Naive thymus-derived CD4-positive, alpha-beta T cell (primary cell): ENCODE measurements at regions not wholly inside any gene's neighbourhood (a gene's known extent, or its start where the extent isn't known, plus 50 kb on each side); places are given as distances from the start of the nearest gene placed in this dataset.

Experiments used
- ATAC-seq: fragments of 150-1000 bp; cut with Tn5 transposase; 2 replicates; pipeline ENCODE4 v1.10.0; 2021; ENCODE audit warnings: mild to moderate bottlenecking, moderate library complexity
- CTCF ChIA-PET: fragments of 350-600 bp; sonication (Branson Sonifier 250); formaldehyde crosslinking; loops from one replicate; lab custom pipeline; 2021; ENCODE audit warnings: antibody characterized with exemption; lab: Charles Lee
- POLR2A ChIA-PET: fragments of 350-600 bp; sonication (Branson Sonifier 250); formaldehyde crosslinking; loops from one replicate; lab custom pipeline; 2021; ENCODE audit warnings: antibody characterized with exemption, inconsistent platforms; lab: Charles Lee
- DNase-seq, 9 donors: peaks; one replicate each; pipeline versions ENCODE4 v3.0.0 to v3.0.0-alpha.2; 2020 to 2022; ENCODE audit warnings: mixed read lengths in 1 of 9
- H3K27ac ChIP-seq: one replicate; pipeline ENCODE4 v1.7.0; 2013; ENCODE audit warnings: mild to moderate bottlenecking, low read depth, low read length, moderate library complexity
- H3K27me3 ChIP-seq, 2 donors: one replicate each; pipeline ENCODE4 v1.7.0; 2013; ENCODE audit warnings: low read length in 2 of 2, mild to moderate bottlenecking in 2 of 2, moderate library complexity in 2 of 2; ENCODE audit not compliant: control insufficient read depth in 2 of 2, insufficient read depth in 2 of 2
- H3K36me3 ChIP-seq, 3 experiments: 1 replicate in 2 of 3; 2 replicates in 1 of 3; pipeline ENCODE4 v1.7.0; 2013; ENCODE audit warnings: low read length in 3 of 3, mild to moderate bottlenecking in 3 of 3, moderate library complexity in 1 of 3; ENCODE audit not compliant: insufficient read depth in 3 of 3, control insufficient read depth in 2 of 3
- H3K4me1 ChIP-seq, 2 donors: one replicate each; pipeline ENCODE4 v1.7.0; 2013; ENCODE audit warnings: low read length in 2 of 2, mild to moderate bottlenecking in 2 of 2, moderate library complexity in 1 of 2; ENCODE audit not compliant: control insufficient read depth in 2 of 2, insufficient read depth in 2 of 2
- H3K4me3 ChIP-seq: 2 replicates; pipeline ENCODE4 v1.7.0; 2013; ENCODE audit warnings: mild to moderate bottlenecking, low read length
- H3K9me3 ChIP-seq, 3 experiments: 1 replicate in 2 of 3; 2 replicates in 1 of 3; pipeline ENCODE4 v1.7.0; 2013; ENCODE audit warnings: low read length in 3 of 3; ENCODE audit not compliant: control insufficient read depth in 2 of 3
- H3K27ac Mint-ChIP-seq, 9 donors: one replicate each; pipeline ENCODE4 v1.8.0; 2020 to 2022; ENCODE audit warnings: mixed read lengths in 9 of 9, mild to moderate bottlenecking in 8 of 9, moderate library complexity in 5 of 9, inconsistent platforms in 2 of 9
- H3K27me3 Mint-ChIP-seq, 5 donors: one replicate each; pipeline ENCODE4 v1.8.0; 2021 to 2022; ENCODE audit warnings: mixed read lengths in 5 of 5, mild to moderate bottlenecking in 1 of 5
- H3K36me3 Mint-ChIP-seq, 5 donors: one replicate each; pipeline ENCODE4 v1.8.0; 2020 to 2022; ENCODE audit warnings: mixed read lengths in 5 of 5, mild to moderate bottlenecking in 3 of 5, inconsistent platforms in 1 of 5
- H3K4me1 Mint-ChIP-seq, 7 donors: one replicate each; pipeline ENCODE4 v1.8.0; 2020 to 2022; ENCODE audit warnings: mixed read lengths in 7 of 7, mild to moderate bottlenecking in 3 of 7, inconsistent platforms in 1 of 7
- H3K4me3 Mint-ChIP-seq, 10 donors: one replicate each; pipeline ENCODE4 v1.8.0; 2020 to 2022; ENCODE audit warnings: mild to moderate bottlenecking in 10 of 10, mixed read lengths in 10 of 10, moderate library complexity in 6 of 10, inconsistent platforms in 2 of 10
- H3K9me3 Mint-ChIP-seq, 11 donors: one replicate each; pipeline ENCODE4 v1.8.0; 2020 to 2022; ENCODE audit warnings: mixed read lengths in 11 of 11, mild to moderate bottlenecking in 4 of 11, inconsistent platforms in 1 of 11, moderate library complexity in 1 of 11
- intact Hi-C, 2 donors: fragments of 100-400 bp; cut with micrococcal nuclease; formaldehyde crosslinking; loops; one replicate each; pipeline ENCODE4 v1.15.1; 2023

DNA sequence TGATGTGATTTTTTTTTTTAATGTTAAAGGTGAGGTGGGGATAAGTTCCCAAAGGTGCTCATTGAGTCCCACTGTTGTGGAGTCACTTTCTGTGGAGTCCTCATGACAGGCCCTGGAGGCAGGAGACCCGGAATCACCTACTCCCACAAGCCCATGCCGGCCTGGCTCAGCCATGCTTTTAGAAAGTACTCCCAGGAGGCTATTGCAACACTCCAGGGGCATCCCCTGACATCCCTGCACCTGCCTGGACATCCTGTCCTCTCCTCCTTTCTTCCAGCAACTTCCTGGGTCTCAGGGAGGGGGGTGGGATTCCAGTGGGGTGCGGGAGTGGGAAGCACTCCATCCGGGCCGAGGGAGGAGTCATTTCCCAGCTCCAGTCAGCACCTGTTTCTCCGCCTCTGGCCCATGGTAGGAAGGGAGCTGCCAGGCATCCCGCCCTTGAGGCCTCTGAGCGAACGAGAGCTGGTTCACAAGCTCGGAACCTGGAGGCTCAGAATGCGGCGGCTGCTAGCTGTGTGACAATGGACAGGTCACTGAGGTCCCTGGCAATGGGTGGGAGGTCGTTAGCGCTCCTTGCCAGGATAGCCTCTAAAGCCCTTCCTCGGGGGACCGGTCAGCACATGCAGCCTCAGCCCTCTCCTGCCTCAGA lies 163.9 kb upstream of the ID2 start:
- Histone ChIP-seq H3K4me1 (peaks cover 12 to 65% of the 10 kb centered on the region in 2 donors), H3K9me3 (peaks cover 0 to 8% (median 0%) of the 10 kb centered on the region in 3 experiments), H3K27me3 (no peaks in the 10 kb centered on the region), H3K36me3 (no peaks in the 10 kb centered on the region), H3K4me3 (no peak overlapping the region), H3K27ac (no peak overlapping the region)
- no peaks in the 10 kb centered on the region for H3K27me3 Mint-ChIP-seq
- peaks cover 0 to 33% (median 5%) of the 10 kb centered on the region in 5 donors for H3K36me3 Mint-ChIP-seq
- ChIA-PET POLR2A (no interaction called here), CTCF (no interaction called here)
- H3K4me1 Mint-ChIP-seq = peaks cover 22 to 79% (median 27%) of the 10 kb centered on the region in 7 donors
- DNase-seq = no peak
- H3K27ac Mint-ChIP-seq = no peak overlapping the region
- H3K9me3 Mint-ChIP-seq = peaks cover 4 to 16% (median 8%) of the 10 kb centered on the region in 11 donors
- intact Hi-C loops = loop anchor here in 1 of 2 donors (5.0 kb wide), 2 partner anchors 46 to 61 kb away; no protein-coding TSS in a partner anchor
- no peak overlapping the region for H3K4me3 Mint-ChIP-seq
- no peak for ATAC-seq

DNA sequence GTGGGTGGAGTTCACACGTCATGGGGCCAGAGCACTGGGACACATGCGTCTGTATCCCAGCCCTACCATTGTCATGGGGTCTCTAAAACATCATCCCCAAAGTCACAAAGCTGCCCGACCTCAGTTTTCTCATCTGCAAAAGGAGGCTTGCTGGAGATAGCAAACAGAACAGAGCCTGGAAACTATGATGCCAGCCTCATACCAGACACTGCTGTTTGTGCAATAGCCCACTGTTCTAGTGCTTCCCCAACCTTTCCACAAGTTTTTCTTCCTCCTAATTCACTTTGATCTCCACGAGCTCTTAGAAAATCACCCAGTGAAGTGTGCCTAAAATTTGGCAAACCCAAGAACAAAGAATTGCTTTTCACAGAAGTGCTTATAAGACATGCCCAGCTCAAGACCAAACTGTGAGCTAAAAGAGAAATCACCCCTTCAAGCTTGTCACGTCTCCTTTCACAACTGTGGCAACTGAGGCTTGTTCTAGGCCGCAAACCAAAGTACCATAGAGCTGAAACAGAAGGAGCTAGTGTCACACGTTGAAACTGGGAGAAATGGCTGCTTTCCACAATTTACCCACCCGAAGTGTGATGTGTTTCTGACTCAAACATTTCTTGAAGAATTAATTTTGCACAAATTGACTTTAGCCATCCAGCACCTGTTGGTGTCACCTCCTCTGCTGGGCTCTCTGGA lies 162.7 kb upstream of the ID2 start:
- H3K4me1 Mint-ChIP-seq = peaks cover 25 to 81% (median 30%) of the 10 kb centered on the region in 7 donors
- Histone ChIP-seq H3K9me3 (peaks cover 0 to 2% (median 0%) of the 10 kb centered on the region in 3 experiments), H3K4me1 (peaks cover 15 to 77% of the 10 kb centered on the region in 2 donors), H3K36me3 (no peaks in the 10 kb centered on the region), H3K4me3 (no peak overlapping the region), H3K27ac (no peak overlapping the region), H3K27me3 (no peaks in the 10 kb centered on the region)
- DNase-seq = no peak
- peaks cover 0 to 11% (median 4%) of the 10 kb centered on the region in 11 donors for H3K9me3 Mint-ChIP-seq
- H3K27ac Mint-ChIP-seq = no peak overlapping the region
- intact Hi-C loops = loop anchor here in 1 of 2 donors (5.0 kb wide), 2 partner anchors 47 to 62 kb away; no protein-coding TSS in a partner anchor
- H3K36me3 Mint-ChIP-seq = peaks cover 0 to 26% (median 0%) of the 10 kb centered on the region in 5 donors
- POLR2A ChIA-PET = interaction anchor here (0.6 kb wide), 1 partner anchor 957 kb away, joined by 3 read pairs; no protein-coding TSS in a partner anchor
- no peaks in the 10 kb centered on the region for H3K27me3 Mint-ChIP-seq
- no peak for ATAC-seq
- H3K4me3 Mint-ChIP-seq = peak overlapping the region in 1 of 10 donors; percentile 17
- CTCF ChIA-PET = no interaction called here

DNA sequence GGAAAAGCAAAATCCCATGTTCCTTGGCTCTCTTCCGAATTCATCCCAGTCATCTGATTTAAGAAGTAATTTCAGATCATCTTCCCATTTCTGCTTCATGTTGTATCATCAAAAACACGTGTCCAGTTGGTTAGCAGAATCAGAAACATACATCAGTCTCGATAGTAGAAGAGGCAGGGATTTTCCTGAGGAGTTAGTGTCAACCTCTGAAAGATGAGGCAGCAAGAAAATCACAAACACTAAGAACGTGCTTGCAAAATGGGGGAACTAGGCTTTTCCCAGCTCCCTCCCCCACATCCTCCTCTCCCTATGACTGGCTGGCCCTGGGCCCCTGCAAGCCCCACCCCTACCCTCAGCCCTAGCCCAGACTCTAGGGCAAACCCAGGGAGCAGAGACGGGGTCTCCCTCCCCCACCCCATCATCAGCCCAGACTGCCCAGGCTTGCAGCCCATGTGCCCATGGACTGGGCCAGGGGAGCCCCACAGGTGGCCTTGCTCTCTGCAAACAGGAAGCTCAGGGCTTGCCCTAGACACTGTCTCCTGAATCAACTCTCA lies 161.0 kb upstream of the ID2 start:
- POLR2A ChIA-PET = no interaction called here

GRCh38 chr2:8522687-8523086 lies 159.2 kb upstream of the ID2 start:
- Histone ChIP-seq H3K27ac (no peak overlapping the region), H3K9me3 (no peaks in the 10 kb centered on the region), H3K36me3 (no peaks in the 10 kb centered on the region), H3K4me3 (no peak overlapping the region), H3K27me3 (no peaks in the 10 kb centered on the region), H3K4me1 (peaks cover 8 to 58% of the 10 kb centered on the region in 2 donors)
- H3K36me3 Mint-ChIP-seq = peaks cover 0 to 18% (median 0%) of the 10 kb centered on the region in 5 donors
- H3K4me1 Mint-ChIP-seq = peaks cover 6 to 71% (median 13%) of the 10 kb centered on the region in 7 donors
- DNase-seq (no peak), ATAC-seq (peak; percentile 25)
- peak overlapping the region in 2 of 10 donors; percentile 43 to 44 for H3K4me3 Mint-ChIP-seq
- peaks cover 0 to 6% (median 0%) of the 10 kb centered on the region in 11 donors for H3K9me3 Mint-ChIP-seq
- no peaks in the 10 kb centered on the region for H3K27me3 Mint-ChIP-seq
- CTCF ChIA-PET = no interaction called here
- intact Hi-C loops = no loop called here
- POLR2A ChIA-PET = no interaction called here
- peak overlapping the region in 3 of 9 donors; percentile 59 to 79 (median 74) for H3K27ac Mint-ChIP-seq

More for the DNA sequence above, 161.0 kb upstream of the ID2 start:
- peaks cover 14 to 75% (median 18%) of the 10 kb centered on the region in 7 donors for H3K4me1 Mint-ChIP-seq
- no peak overlapping the region for H3K27ac ChIP-seq
- DNase-seq (peak in 1 of 9 donors; percentile 42), ATAC-seq (peak; percentile 45)
- no peak overlapping the region for H3K4me3 Mint-ChIP-seq
- CTCF ChIA-PET = no interaction called here
- no peak overlapping the region for H3K4me3 ChIP-seq
- intact Hi-C loops = no loop called here
- H3K27me3 ChIP-seq = no peaks in the 10 kb centered on the region
- H3K36me3 Mint-ChIP-seq = peaks cover 0 to 18% (median 0%) of the 10 kb centered on the region in 5 donors
- no peaks in the 10 kb centered on the region for H3K9me3 ChIP-seq
- no peak overlapping the region for H3K27ac Mint-ChIP-seq
- peaks cover 0 to 6% (median 0%) of the 10 kb centered on the region in 11 donors for H3K9me3 Mint-ChIP-seq
- no peaks in the 10 kb centered on the region for H3K36me3 ChIP-seq
- no peaks in the 10 kb centered on the region for H3K27me3 Mint-ChIP-seq
- peaks cover 8 to 70% of the 10 kb centered on the region in 2 donors for H3K4me1 ChIP-seq

DNA sequence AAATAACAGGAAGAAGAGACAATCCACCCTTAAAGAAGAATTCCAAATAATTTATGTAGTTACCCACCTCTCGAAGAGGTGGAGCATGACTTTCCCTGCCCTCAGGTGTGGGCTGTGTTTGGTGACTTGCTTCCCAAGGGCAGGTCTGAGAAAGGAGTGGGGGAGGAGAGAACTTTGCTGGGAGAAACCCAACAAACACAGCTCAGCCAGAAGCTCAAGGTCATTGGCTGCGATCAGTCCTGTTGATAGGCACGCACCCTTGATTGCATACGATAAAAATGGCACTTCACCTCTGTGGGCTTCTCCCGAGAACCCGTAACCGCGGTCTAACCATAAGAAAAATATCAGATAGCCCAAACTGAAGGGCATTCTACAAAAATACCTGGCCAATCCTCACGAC lies 157.5 kb upstream of the ID2 start:
- DNase-seq (no peak), ATAC-seq (no peak)
- peaks cover 0 to 18% (median 0%) of the 10 kb centered on the region in 5 donors for H3K36me3 Mint-ChIP-seq
- no peak overlapping the region for H3K4me3 ChIP-seq
- intact Hi-C loops = loop anchor here in 1 of 2 donors (1.0 kb wide), 1 partner anchor 21 kb away; no protein-coding TSS in a partner anchor
- H3K9me3 ChIP-seq = no peaks in the 10 kb centered on the region
- no peak overlapping the region for H3K27ac ChIP-seq
- peaks cover 0 to 6% (median 0%) of the 10 kb centered on the region in 11 donors for H3K9me3 Mint-ChIP-seq
- no peak overlapping the region for H3K4me3 Mint-ChIP-seq
- peaks cover 6 to 66% (median 13%) of the 10 kb centered on the region in 7 donors for H3K4me1 Mint-ChIP-seq
- no peak overlapping the region for H3K27ac Mint-ChIP-seq
- CTCF ChIA-PET = no interaction called here
- H3K27me3 ChIP-seq = no peaks in the 10 kb centered on the region
- peaks cover 8 to 47% of the 10 kb centered on the region in 2 donors for H3K4me1 ChIP-seq
- POLR2A ChIA-PET = no interaction called here
- H3K36me3 ChIP-seq = no peaks in the 10 kb centered on the region
- H3K27me3 Mint-ChIP-seq = no peaks in the 10 kb centered on the region

DNA sequence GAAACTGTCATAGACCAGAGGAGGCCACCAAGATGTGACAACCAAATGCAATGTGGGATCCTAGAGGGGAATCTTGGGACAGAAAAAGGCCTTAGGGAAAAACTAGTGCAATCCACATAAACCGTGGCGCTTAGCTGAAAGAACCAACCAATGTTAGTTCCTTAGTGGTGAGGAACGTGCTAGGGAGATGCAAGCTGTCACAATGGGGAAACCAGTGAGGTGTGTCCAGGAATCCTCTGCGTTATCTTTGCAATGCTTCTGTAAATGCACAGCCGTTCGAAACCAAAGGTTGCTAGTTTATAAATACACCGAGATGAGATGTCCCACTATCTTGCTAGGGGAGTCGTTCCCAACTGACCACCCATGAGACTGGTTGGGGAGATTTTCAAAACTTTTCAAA lies 157.0 kb upstream of the ID2 start:
- Mint-ChIP-seq H3K9me3 (peaks cover 0 to 8% (median 0%) of the 10 kb centered on the region in 11 donors), H3K27ac (no peak overlapping the region), H3K27me3 (no peaks in the 10 kb centered on the region), H3K4me3 (no peak overlapping the region), H3K36me3 (peaks cover 0 to 20% (median 0%) of the 10 kb centered on the region in 5 donors), H3K4me1 (peaks cover 6 to 64% (median 13%) of the 10 kb centered on the region in 7 donors)
- ChIA-PET POLR2A (no interaction called here), CTCF (no interaction called here)
- ATAC-seq = no peak
- Histone ChIP-seq H3K4me3 (no peak overlapping the region), H3K9me3 (no peaks in the 10 kb centered on the region), H3K4me1 (peaks cover 8 to 43% of the 10 kb centered on the region in 2 donors), H3K27me3 (no peaks in the 10 kb centered on the region), H3K27ac (no peak overlapping the region), H3K36me3 (no peaks in the 10 kb centered on the region)
- intact Hi-C loops = loop anchor here in 1 of 2 donors (1.0 kb wide), 1 partner anchor 20 kb away; no protein-coding TSS in a partner anchor
- DNase-seq = no peak
